ENCODE measurements at regions not wholly inside any gene's neighbourhood (a gene's known extent, or its start where the extent isn't known, plus 50 kb on each side); places are given as distances from the start of the nearest gene placed in this dataset.
"Not testable (repeated sequence)": the region's sequence is repeated elsewhere in the genome, so short reads cannot be mapped to it uniquely, and the experiment has no call there.

- ATAC-seq = no peak
- CTCF ChIA-PET = no interaction called here
- Mint-ChIP-seq H3K4me1 (no peaks in the 10 kb centered on the region), H3K27me3 (no peaks in the 10 kb centered on the region), H3K9me3 (ENCODE audit: low read depth) (no peaks in the 10 kb centered on the region), H3K4me3 (no peak overlapping the region), H3K36me3 (ENCODE audit: low read depth) (no peaks in the 10 kb centered on the region), H3K27ac (no peak overlapping the region)
- intact Hi-C loops (cut with DNase I, micrococcal nuclease) = no loop called here
- DNase-seq = no peak
- POLR2A ChIA-PET = no interaction called here
These were observed 792.4 kb upstream of the SLITRK5 start for GRCh38 chr13:86878781-86879180.

GRCh38 chr13:86881390-86881789, 789.8 kb upstream of the SLITRK5 start:
- DNase-seq (no peak), ATAC-seq (no peak)
- ChIA-PET POLR2A (interaction anchor here (0.6 to 0.7 kb wide), 2 partner anchors 34 to 1741 kb away, joined by 3 to 4 read pairs; no protein-coding TSS in a partner anchor), CTCF (interaction anchor here (2.0 kb wide), 1 partner anchor 11 kb away, joined by 6 read pairs; no protein-coding TSS in a partner anchor)
- Mint-ChIP-seq H3K27ac (no peak overlapping the region), H3K27me3 (no peaks in the 10 kb centered on the region), H3K4me1 (no peaks in the 10 kb centered on the region), H3K4me3 (no peak overlapping the region), H3K9me3 (ENCODE audit: low read depth) (no peaks in the 10 kb centered on the region), H3K36me3 (ENCODE audit: low read depth) (no peaks in the 10 kb centered on the region)
- intact Hi-C loops (cut with DNase I, micrococcal nuclease) = no loop called here

DNA sequence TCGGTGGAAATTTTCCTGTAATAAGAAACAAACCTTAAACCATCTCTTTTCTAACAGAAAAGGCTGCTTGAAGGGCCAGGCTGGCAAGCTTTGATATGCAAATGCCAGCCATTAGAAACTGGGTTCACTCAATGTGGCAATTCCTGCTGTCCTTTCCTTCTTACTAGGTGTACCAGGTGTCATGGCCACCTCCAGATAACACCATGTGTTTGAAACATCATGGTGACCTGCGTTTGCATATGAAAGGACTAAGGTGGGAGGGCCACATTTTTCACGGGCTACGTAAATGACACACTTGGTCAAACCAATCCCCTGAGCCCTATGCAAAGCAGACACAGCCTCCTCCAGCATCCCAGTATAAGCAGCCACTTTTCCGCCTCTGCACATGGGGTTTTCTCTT, 789.1 kb upstream of the SLITRK5 start:
- Mint-ChIP-seq H3K4me1 (no peaks in the 10 kb centered on the region), H3K9me3 (ENCODE audit: low read depth) (no peaks in the 10 kb centered on the region), H3K36me3 (ENCODE audit: low read depth) (no peaks in the 10 kb centered on the region), H3K27me3 (no peaks in the 10 kb centered on the region), H3K27ac (no peak overlapping the region), H3K4me3 (no peak overlapping the region)
- no peak for ATAC-seq
- CTCF ChIA-PET = no interaction called here
- POLR2A ChIA-PET = no interaction called here
- intact Hi-C loops (cut with DNase I, micrococcal nuclease) = no loop called here
- DNase-seq = no peak

GRCh38 chr13:86882835-86883234, 788.3 kb upstream of the SLITRK5 start:
- POLR2A ChIA-PET = no interaction called here
- no peaks in the 10 kb centered on the region for H3K4me1 Mint-ChIP-seq
- DNase-seq (no peak), ATAC-seq (no peak)
- H3K36me3 Mint-ChIP-seq (ENCODE audit: low read depth) = no peaks in the 10 kb centered on the region
- no peak overlapping the region for H3K4me3 Mint-ChIP-seq
- CTCF ChIA-PET = interaction anchor here (0.6 kb wide), 1 partner anchor 39 kb away, joined by 3 read pairs; no protein-coding TSS in a partner anchor
- no peak overlapping the region for H3K27ac Mint-ChIP-seq
- intact Hi-C loops (cut with DNase I, micrococcal nuclease) = no loop called here
- H3K9me3 Mint-ChIP-seq (ENCODE audit: low read depth) = peaks cover 2% of the 10 kb centered on the region
- H3K27me3 Mint-ChIP-seq = no peaks in the 10 kb centered on the region

- CTCF ChIA-PET = no interaction called here
- Mint-ChIP-seq H3K27ac (no peak overlapping the region), H3K4me3 (no peak overlapping the region), H3K36me3 (ENCODE audit: low read depth) (no peaks in the 10 kb centered on the region), H3K9me3 (ENCODE audit: low read depth) (no peaks in the 10 kb centered on the region), H3K4me1 (no peaks in the 10 kb centered on the region), H3K27me3 (no peaks in the 10 kb centered on the region)
- intact Hi-C loops (cut with DNase I, micrococcal nuclease) = no loop called here
- POLR2A ChIA-PET = no interaction called here
- ATAC-seq (no peak), DNase-seq (no peak)
These were observed 778.8 kb upstream of the SLITRK5 start for GRCh38 chr13:86892330-86892729.

- no peak for DNase-seq
- Mint-ChIP-seq H3K9me3 (ENCODE audit: low read depth) (peaks cover 4% of the 10 kb centered on the region), H3K4me1 (no peaks in the 10 kb centered on the region), H3K27me3 (no peaks in the 10 kb centered on the region), H3K27ac (no peak overlapping the region), H3K4me3 (no peak overlapping the region), H3K36me3 (ENCODE audit: low read depth) (no peaks in the 10 kb centered on the region)
- intact Hi-C loops (cut with DNase I, micrococcal nuclease) = no loop called here
- POLR2A ChIA-PET = no interaction called here
- CTCF ChIA-PET = interaction anchor here (0.7 kb wide), 1 partner anchor 189 kb away, joined by 4 read pairs; no protein-coding TSS in a partner anchor
- no peak for ATAC-seq
These were observed 770.3 kb upstream of the SLITRK5 start for GRCh38 chr13:86900906-86901305.

- intact Hi-C loops (cut with DNase I, micrococcal nuclease) = no loop called here
- no peak overlapping the region for H3K27ac Mint-ChIP-seq
- H3K4me1 Mint-ChIP-seq = no peaks in the 10 kb centered on the region
- no peaks in the 10 kb centered on the region for H3K9me3 Mint-ChIP-seq (ENCODE audit: low read depth)
- ChIA-PET CTCF (interaction anchor here (1.6 kb wide), 1 partner anchor 31 kb away, joined by 3 read pairs; no protein-coding TSS in a partner anchor), POLR2A (no interaction called here)
- ATAC-seq (no peak), DNase-seq (no peak)
- no peaks in the 10 kb centered on the region for H3K27me3 Mint-ChIP-seq
- H3K36me3 Mint-ChIP-seq (ENCODE audit: low read depth) = no peaks in the 10 kb centered on the region
- H3K4me3 Mint-ChIP-seq = no peak overlapping the region
These were observed 764.9 kb upstream of the SLITRK5 start for GRCh38 chr13:86906127-86906874.

DNA sequence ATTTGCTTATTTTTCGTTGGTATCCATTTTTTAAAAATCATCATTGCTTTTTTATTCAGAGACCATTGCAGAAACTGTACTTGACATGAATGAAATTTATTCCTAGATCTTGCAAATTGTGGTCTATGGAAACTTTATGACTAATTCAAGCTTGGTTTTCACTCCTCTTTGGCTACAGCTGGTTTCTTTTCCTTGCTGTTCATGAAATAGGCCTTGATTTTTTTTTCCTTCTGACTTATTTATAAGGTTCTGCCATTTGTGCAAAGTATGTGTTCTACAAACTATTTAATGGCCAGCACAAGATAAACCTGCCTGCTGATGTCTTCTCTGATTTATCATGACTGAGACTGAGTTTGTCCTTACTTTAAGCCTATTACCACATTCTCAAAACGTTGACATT, 764.0 kb upstream of the SLITRK5 start:
- ATAC-seq (no peak), DNase-seq (no peak)
- POLR2A ChIA-PET = no interaction called here
- H3K36me3 Mint-ChIP-seq (ENCODE audit: low read depth) = no peaks in the 10 kb centered on the region
- H3K4me1 Mint-ChIP-seq = no peaks in the 10 kb centered on the region
- H3K27ac Mint-ChIP-seq = no peak overlapping the region
- no peak overlapping the region for H3K4me3 Mint-ChIP-seq
- CTCF ChIA-PET = interaction anchor here (1.6 kb wide), 1 partner anchor 30 kb away, joined by 3 read pairs; no protein-coding TSS in a partner anchor
- intact Hi-C loops (cut with DNase I, micrococcal nuclease) = no loop called here
- H3K27me3 Mint-ChIP-seq = no peaks in the 10 kb centered on the region
- no peaks in the 10 kb centered on the region for H3K9me3 Mint-ChIP-seq (ENCODE audit: low read depth)

DNA sequence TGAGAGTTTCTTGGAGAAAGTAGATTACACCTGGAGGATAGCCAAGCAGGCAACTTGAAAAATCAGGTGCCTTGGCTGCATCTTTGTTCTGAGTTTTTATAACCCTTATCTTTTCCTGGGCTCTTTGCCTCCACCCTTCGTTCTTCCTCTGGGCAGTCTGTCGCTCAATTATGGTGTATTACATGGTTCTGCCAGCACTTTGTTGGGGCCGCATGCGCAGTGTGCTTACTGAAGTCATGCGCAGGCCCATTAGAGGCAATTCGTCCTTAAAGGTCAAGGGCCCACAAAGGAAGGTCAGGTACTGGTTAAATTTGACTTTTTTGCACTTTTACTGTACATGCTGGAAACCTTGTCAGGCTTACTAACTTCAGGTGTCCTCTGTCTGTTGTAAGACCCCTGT, 761.9 kb upstream of the SLITRK5 start:
- no peaks in the 10 kb centered on the region for H3K9me3 Mint-ChIP-seq (ENCODE audit: low read depth)
- H3K4me1 Mint-ChIP-seq = no peaks in the 10 kb centered on the region

DNA sequence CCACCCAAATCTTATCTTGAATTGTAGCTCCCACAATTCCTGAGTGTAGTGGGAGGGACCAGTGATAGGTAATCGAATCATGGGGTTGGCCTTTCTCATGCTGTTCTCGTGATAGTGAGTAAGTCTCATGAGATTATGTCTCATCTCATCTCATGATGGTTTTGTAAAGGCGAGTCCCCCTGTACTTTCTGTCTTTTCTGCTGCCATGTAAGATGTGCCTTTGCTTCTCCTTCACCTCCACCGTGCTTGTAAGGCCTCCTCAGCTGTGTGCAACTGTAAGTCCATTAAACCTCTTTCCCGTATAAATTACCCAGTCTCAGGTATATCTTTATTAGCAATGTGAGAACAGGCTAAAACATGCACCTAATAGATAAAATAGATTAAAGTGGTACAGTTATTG, 756.4 kb upstream of the SLITRK5 start:
- no peaks in the 10 kb centered on the region for H3K27me3 Mint-ChIP-seq
- intact Hi-C loops (cut with DNase I, micrococcal nuclease) = no loop called here
- no peaks in the 10 kb centered on the region for H3K9me3 Mint-ChIP-seq (ENCODE audit: low read depth)
- DNase-seq = no peak
- POLR2A ChIA-PET = no interaction called here
- H3K27ac Mint-ChIP-seq = no peak overlapping the region
- no peak for ATAC-seq
- H3K4me1 Mint-ChIP-seq = no peaks in the 10 kb centered on the region
- no peaks in the 10 kb centered on the region for H3K36me3 Mint-ChIP-seq (ENCODE audit: low read depth)
- CTCF ChIA-PET = no interaction called here
- no peak overlapping the region for H3K4me3 Mint-ChIP-seq

More for the DNA sequence above, 761.9 kb upstream of the SLITRK5 start:
- DNase-seq (no peak), ATAC-seq (no peak)
- ChIA-PET POLR2A (no interaction called here), CTCF (no interaction called here)
- no peaks in the 10 kb centered on the region for H3K36me3 Mint-ChIP-seq (ENCODE audit: low read depth)
- no peak overlapping the region for H3K27ac Mint-ChIP-seq
- H3K27me3 Mint-ChIP-seq = no peaks in the 10 kb centered on the region
- intact Hi-C loops (cut with DNase I, micrococcal nuclease) = no loop called here
- H3K4me3 Mint-ChIP-seq = no peak overlapping the region

- H3K27ac Mint-ChIP-seq; H3K4me3 Mint-ChIP-seq; H3K36me3 Mint-ChIP-seq (ENCODE audit: low read depth); H3K4me1 Mint-ChIP-seq; H3K9me3 Mint-ChIP-seq (ENCODE audit: low read depth); POLR2A ChIA-PET; intact Hi-C loops (cut with DNase I, micrococcal nuclease); ATAC-seq; H3K27me3 Mint-ChIP-seq; DNase-seq; CTCF ChIA-PET: not testable (repeated sequence)
These were observed 753.7 kb upstream of the SLITRK5 start for GRCh38 chr13:86917438-86917837.

- DNase-seq (no peak), ATAC-seq (no peak)
- H3K4me1 Mint-ChIP-seq = no peaks in the 10 kb centered on the region
- intact Hi-C loops (cut with DNase I, micrococcal nuclease) = no loop called here
- no peaks in the 10 kb centered on the region for H3K36me3 Mint-ChIP-seq (ENCODE audit: low read depth)
- H3K27ac Mint-ChIP-seq = no peak overlapping the region
- no peaks in the 10 kb centered on the region for H3K27me3 Mint-ChIP-seq
- POLR2A ChIA-PET = no interaction called here
- no peaks in the 10 kb centered on the region for H3K9me3 Mint-ChIP-seq (ENCODE audit: low read depth)
- CTCF ChIA-PET = no interaction called here
- no peak overlapping the region for H3K4me3 Mint-ChIP-seq
These were observed 752.5 kb upstream of the SLITRK5 start for GRCh38 chr13:86918682-86919081.
